AG09319 (cell line): ENCODE measurements at regions not wholly inside any gene's neighbourhood (a gene's known extent, or its start where the extent isn't known, plus 50 kb on each side); places are given as distances from the start of the nearest gene placed in this dataset.
"Not testable (repeated sequence)": the region's sequence is repeated elsewhere in the genome, so short reads cannot be mapped to it uniquely, and the experiment has no call there.

Experiments used
- DNase-seq: peaks from one replicate; pipeline ENCODE4 v3.0.0-alpha.2; 2010; ENCODE audit warnings: low read depth; ENCODE audit errors: extremely low read depth
- CTCF ChIP-seq: IDR thresholded peaks from 2 replicates; pipeline ENCODE4 v1.5.1; 2011; ENCODE audit warnings: low read depth, mild to moderate bottlenecking, inconsistent platforms, low read length, moderate library complexity

- TF ChIP-seq CTCF = no peak
Measured at GRCh38 chr5:163352531-163352930, 84.9 kb upstream of the CCNG1 start.

GRCh38 chr5:163355811-163356210, 81.6 kb upstream of the CCNG1 start:
- DNase-seq = not testable (repeated sequence)

More at GRCh38 chr5:163352531-163352930, 84.9 kb upstream of the CCNG1 start:
- no peak for DNase-seq

GRCh38 chr5:163357636-163358035, 79.8 kb upstream of the CCNG1 start:
- TF ChIP-seq CTCF = no peak
- no peak for DNase-seq

- DNase-seq = no peak
Measured at GRCh38 chr5:163360656-163361055, 76.7 kb upstream of the CCNG1 start.

GRCh38 chr5:163361450-163361849, 75.9 kb upstream of the CCNG1 start:
- no peak for DNase-seq
- no peak for TF ChIP-seq CTCF

More at GRCh38 chr5:163360656-163361055, 76.7 kb upstream of the CCNG1 start:
- TF ChIP-seq CTCF = no peak

GRCh38 chr5:163362840-163363371, 74.5 kb upstream of the CCNG1 start:
- DNase-seq = no peak
- no peak for TF ChIP-seq CTCF

GRCh38 chr5:163363389-163363788, 74.0 kb upstream of the CCNG1 start:
- no peak for DNase-seq
- TF ChIP-seq CTCF = no peak

- no peak for TF ChIP-seq CTCF
- no peak for DNase-seq
Measured at GRCh38 chr5:163366757-163367156, 70.6 kb upstream of the CCNG1 start.
